Vagina (tissue), 2 donors: ENCODE measurements at regions not wholly inside any gene's neighbourhood (a gene's known extent, or its start where the extent isn't known, plus 50 kb on each side); places are given as distances from the start of the nearest gene placed in this dataset.

Experiments used
- DNase-seq, 2 donors: peaks; one replicate each; pipeline ENCODE4 v3.0.0-alpha.2; 2017; ENCODE audit errors: extremely low spot score in 2 of 2
- H3K27ac ChIP-seq: fragments of 200-600 bp; sonication (generic); one replicate; pipeline ENCODE4 v1.5.1; 2019
- H3K27me3 ChIP-seq: fragments of 200-600 bp; sonication (generic); one replicate; pipeline ENCODE4 v1.5.1; 2019
- H3K36me3 ChIP-seq, 2 donors: fragments of 200-600 bp; sonication (generic); one replicate each; pipeline ENCODE4 v1.5.1; 2017 to 2019
- H3K4me1 ChIP-seq: fragments of 200-600 bp; sonication (generic); one replicate; pipeline ENCODE4 v1.5.1; 2019
- H3K4me3 ChIP-seq, 2 donors: fragments of 200-600 bp; sonication (generic); 1 replicate in 1 of 2; 2 replicates in 1 of 2; pipeline ENCODE4 v1.5.1; 2016 to 2019
- H3K9me3 ChIP-seq: fragments of 200-600 bp; sonication (generic); one replicate; pipeline ENCODE4 v1.5.1; 2019
- POLR2A ChIP-seq, 2 donors: fragments of 450-650 bp; IDR thresholded peaks; one replicate each; pipeline ENCODE4 v1.6.1; 2017; ENCODE audit warnings: antibody characterized with exemption in 2 of 2, mild to moderate bottlenecking in 2 of 2, moderate library complexity in 2 of 2
- POLR2AphosphoS5 ChIP-seq, 2 donors: sonication (generic); formaldehyde crosslinking; IDR thresholded peaks; one replicate each; pipeline ENCODE4 v1.9.0; 2017; ENCODE audit warnings: antibody characterized with exemption in 2 of 2, mild to moderate bottlenecking in 2 of 2, low read depth in 1 of 2; ENCODE audit not compliant: insufficient read depth in 1 of 2
- intact Hi-C: fragments of 100-400 bp; cut with DNase I; formaldehyde crosslinking; loops from one replicate; pipeline ENCODE4 v1.15.1; 2023
- TF ChIP-seq, protein P1 (sequence below), 3 experiments: fragments of 450-650 bp in 2 of 3; fragments of 200-600 bp in 1 of 3; sonication (generic) in 1 of 3; IDR thresholded peaks; one replicate each; pipeline ENCODE4 v1.5.1; 2017 to 2019; ENCODE audit warnings: antibody characterized with exemption in 3 of 3, mild to moderate bottlenecking in 2 of 3, moderate library complexity in 2 of 3

DNA sequence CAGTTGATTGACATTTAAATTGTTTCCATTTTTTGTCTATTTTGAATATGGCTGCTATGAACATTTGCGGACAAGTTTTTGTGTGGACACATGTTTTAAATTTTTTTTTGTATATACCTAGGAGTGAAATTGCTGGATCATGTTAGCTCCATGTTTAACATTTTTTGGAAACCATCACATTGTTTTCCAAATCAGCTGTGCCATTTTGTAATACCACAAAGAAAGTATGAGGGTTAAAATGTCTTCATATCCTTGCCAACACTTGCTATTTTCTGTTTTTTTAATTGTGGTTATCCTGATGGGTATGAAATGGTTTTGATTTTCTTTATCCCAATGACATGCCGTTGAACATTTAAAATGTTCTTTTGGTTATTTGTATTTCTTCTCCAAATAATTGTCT is 52.1 kb downstream of the CARTPT start:
- Histone ChIP-seq H3K27ac (no peak overlapping the region), H3K36me3 (no peaks in the 10 kb centered on the region), H3K4me1 (no peaks in the 10 kb centered on the region), H3K9me3 (no peaks in the 10 kb centered on the region), H3K27me3 (no peaks in the 10 kb centered on the region), H3K4me3 (no peak overlapping the region)
- DNase-seq = no peak
- TF ChIP-seq POLR2AphosphoS5 (IDR thresholded peaks at IDR 0.05; ENCODE audit: insufficient read depth in 1 of 2, low read depth in 1 of 2) (no peak), POLR2A (IDR thresholded peaks at IDR 0.05) (no peak)
- TF ChIP-seq, protein P1, sequence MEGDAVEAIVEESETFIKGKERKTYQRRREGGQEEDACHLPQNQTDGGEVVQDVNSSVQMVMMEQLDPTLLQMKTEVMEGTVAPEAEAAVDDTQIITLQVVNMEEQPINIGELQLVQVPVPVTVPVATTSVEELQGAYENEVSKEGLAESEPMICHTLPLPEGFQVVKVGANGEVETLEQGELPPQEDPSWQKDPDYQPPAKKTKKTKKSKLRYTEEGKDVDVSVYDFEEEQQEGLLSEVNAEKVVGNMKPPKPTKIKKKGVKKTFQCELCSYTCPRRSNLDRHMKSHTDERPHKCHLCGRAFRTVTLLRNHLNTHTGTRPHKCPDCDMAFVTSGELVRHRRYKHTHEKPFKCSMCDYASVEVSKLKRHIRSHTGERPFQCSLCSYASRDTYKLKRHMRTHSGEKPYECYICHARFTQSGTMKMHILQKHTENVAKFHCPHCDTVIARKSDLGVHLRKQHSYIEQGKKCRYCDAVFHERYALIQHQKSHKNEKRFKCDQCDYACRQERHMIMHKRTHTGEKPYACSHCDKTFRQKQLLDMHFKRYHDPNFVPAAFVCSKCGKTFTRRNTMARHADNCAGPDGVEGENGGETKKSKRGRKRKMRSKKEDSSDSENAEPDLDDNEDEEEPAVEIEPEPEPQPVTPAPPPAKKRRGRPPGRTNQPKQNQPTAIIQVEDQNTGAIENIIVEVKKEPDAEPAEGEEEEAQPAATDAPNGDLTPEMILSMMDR (IDR thresholded peaks at IDR 0.05) = no peak
- intact Hi-C loops = no loop called here

DNA sequence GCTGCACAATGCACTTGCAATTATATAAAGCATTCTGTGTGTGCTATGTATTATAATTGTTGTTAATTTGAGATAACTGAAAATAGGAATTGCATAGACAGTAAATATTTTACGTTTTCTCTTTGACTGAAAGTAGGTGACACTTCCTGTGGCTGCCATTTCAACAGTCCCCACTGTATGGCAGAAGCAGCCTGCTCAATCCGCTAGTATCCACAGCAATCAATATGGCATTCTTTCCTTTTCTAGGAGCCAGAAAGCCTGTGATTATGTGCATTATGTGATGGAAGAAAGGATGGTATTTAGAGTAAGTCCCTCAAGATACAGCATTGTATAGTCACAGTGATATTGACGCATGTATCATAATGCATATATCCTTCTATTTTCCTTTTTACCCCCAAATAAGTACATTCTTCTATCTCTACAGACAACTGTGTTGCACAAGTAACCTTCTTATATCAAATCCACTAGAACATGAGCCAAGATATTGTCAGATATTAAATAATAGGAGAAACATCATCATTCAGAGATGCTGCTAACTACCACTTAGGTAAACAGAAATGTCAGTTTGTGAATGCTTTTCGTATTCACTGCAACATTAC is 59.7 kb downstream of the CARTPT start:
- TF ChIP-seq POLR2A (IDR thresholded peaks at IDR 0.05) = no peak
- TF ChIP-seq, protein P1 (IDR thresholded peaks at IDR 0.05) = no peak
- no peak for TF ChIP-seq POLR2AphosphoS5 (IDR thresholded peaks at IDR 0.05; ENCODE audit: insufficient read depth in 1 of 2, low read depth in 1 of 2)
- Histone ChIP-seq H3K27ac (no peak overlapping the region), H3K36me3 (no peaks in the 10 kb centered on the region), H3K4me1 (peaks cover 15% of the 10 kb centered on the region), H3K27me3 (no peaks in the 10 kb centered on the region), H3K9me3 (no peaks in the 10 kb centered on the region), H3K4me3 (no peak overlapping the region)
- no peak for DNase-seq
- intact Hi-C loops = no loop called here

DNA sequence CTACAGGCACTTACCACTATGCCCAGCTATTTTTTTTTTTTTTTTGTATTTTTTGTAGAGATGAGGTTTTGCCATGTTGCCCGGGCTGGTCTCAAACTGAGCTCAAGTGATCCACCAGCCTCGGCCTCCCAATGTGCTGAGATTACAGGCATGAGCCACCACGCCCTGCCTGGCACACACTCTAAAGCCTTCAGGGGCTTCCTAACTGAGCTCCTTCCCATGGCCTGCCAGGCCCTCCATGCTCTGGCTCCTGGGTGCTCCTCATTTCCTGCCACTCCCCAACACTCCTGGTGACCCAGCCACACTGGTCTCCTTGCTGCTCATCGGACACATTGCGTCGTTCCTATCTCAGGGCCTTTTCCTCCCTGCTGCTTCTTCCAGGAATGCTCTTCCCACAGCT is 61.5 kb downstream of the CARTPT start:
- intact Hi-C loops = loop anchor here (5.0 kb wide), 1 partner anchor 532 kb away; no protein-coding TSS in a partner anchor
- no peak for TF ChIP-seq POLR2AphosphoS5 (IDR thresholded peaks at IDR 0.05; ENCODE audit: insufficient read depth in 1 of 2, low read depth in 1 of 2)
- no peak for TF ChIP-seq POLR2A (IDR thresholded peaks at IDR 0.05)
- TF ChIP-seq, protein P1 (IDR thresholded peaks at IDR 0.05) = no peak
- Histone ChIP-seq H3K27ac (no peak overlapping the region), H3K4me3 (no peak overlapping the region), H3K9me3 (no peaks in the 10 kb centered on the region), H3K27me3 (no peaks in the 10 kb centered on the region), H3K4me1 (peaks cover 15% of the 10 kb centered on the region), H3K36me3 (no peaks in the 10 kb centered on the region)
- no peak for DNase-seq

DNA sequence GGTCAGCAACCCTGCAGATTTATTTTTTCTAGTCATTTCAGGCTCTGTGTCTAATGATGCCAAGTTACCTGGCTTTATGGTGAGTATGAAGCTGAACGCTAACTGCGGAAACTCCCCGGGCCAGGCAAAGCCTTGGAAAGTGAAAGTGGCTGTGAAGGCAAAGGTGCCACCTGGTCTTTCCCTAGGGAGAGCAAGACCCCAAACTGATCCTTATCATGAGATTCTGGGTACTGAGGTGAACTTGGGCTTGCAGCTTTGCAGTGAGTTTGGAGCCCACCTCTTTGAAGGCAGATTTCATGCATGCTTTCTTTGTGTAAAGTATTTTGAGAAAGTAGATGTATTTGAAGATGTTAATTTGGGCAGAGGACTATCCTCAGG is 63.3 kb downstream of the CARTPT start:
- H3K4me1 ChIP-seq = peaks cover 15% of the 10 kb centered on the region
- H3K36me3 ChIP-seq = no peaks in the 10 kb centered on the region
- H3K27me3 ChIP-seq = no peaks in the 10 kb centered on the region
- intact Hi-C loops = loop anchor here (5.0 kb wide), 1 partner anchor 530 kb away; no protein-coding TSS in a partner anchor
- peak overlapping the region in 1 of 2 donors; percentile 24 for H3K4me3 ChIP-seq
- TF ChIP-seq, protein P1 (IDR thresholded peaks at IDR 0.05) = no peak
- TF ChIP-seq POLR2AphosphoS5 (IDR thresholded peaks at IDR 0.05; ENCODE audit: insufficient read depth in 1 of 2, low read depth in 1 of 2) (no peak), POLR2A (IDR thresholded peaks at IDR 0.05) (no peak)
- DNase-seq = no peak
- no peaks in the 10 kb centered on the region for H3K9me3 ChIP-seq
- H3K27ac ChIP-seq = no peak overlapping the region
